Neural crest cell (in vitro differentiated cells): ENCODE measurements at regions not wholly inside any gene's neighbourhood (a gene's known extent, or its start where the extent isn't known, plus 50 kb on each side); places are given as distances from the start of the nearest gene placed in this dataset.

Experiments
- DNase-seq: peaks from one replicate; pipeline ENCODE4 v3.0.0; 2021; ENCODE audit warnings: low read depth, mixed read lengths, low spot score
- H3K27ac Mint-ChIP-seq: one replicate; pipeline ENCODE4 v1.8.0; 2021; ENCODE audit warnings: mild to moderate bottlenecking, mixed read lengths; ENCODE audit not compliant: unreplicated experiment
- H3K27me3 Mint-ChIP-seq: 2 replicates; pipeline ENCODE4 v1.8.0; 2021; ENCODE audit warnings: low read depth, mild to moderate bottlenecking, mixed read lengths
- H3K36me3 Mint-ChIP-seq: 2 replicates; pipeline ENCODE4 v1.8.0; 2021; ENCODE audit warnings: low read depth, mild to moderate bottlenecking, mixed read lengths
- H3K4me1 Mint-ChIP-seq: 2 replicates; pipeline ENCODE4 v1.8.0; 2021; ENCODE audit warnings: mixed read lengths
- H3K4me3 Mint-ChIP-seq: one replicate; pipeline ENCODE4 v1.8.0; 2021; ENCODE audit warnings: mild to moderate bottlenecking, mixed read lengths
- H3K9me3 Mint-ChIP-seq: 2 replicates; pipeline ENCODE4 v1.8.0; 2021; ENCODE audit warnings: mixed read lengths
- TF ChIP-seq, protein P1 (sequence below): fragments of 200-600 bp; sonication (generic); conservative IDR thresholded peaks from 2 replicates; pipeline ENCODE4 v1.5.0; 2021; ENCODE audit warnings: antibody characterized with exemption, mild to moderate bottlenecking

DNA sequence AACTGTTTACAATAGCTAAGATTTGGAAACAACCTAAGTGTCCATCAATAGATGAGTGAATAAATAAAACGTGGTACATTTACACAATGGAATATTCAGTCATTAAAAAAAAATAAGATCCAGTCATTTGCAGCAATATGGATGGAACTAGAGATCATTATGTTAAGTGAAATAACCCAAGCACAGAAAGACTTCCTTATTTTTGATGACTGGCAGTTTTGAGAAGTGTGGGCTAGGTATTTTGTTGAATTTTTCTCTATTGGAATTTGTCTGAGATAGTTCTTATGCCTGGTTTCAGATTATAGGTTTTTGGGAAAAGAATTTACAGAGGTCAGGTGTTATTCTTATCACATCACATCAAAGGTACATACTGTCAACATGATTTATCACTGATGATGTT lies 293.8 kb upstream of the ARSJ start:
- Mint-ChIP-seq H3K4me3 (no peak overlapping the region), H3K27me3 (no peaks in the 10 kb centered on the region), H3K9me3 (no peaks in the 10 kb centered on the region), H3K27ac (no peak overlapping the region), H3K4me1 (no peaks in the 10 kb centered on the region), H3K36me3 (no peaks in the 10 kb centered on the region)
- TF ChIP-seq, protein P1, sequence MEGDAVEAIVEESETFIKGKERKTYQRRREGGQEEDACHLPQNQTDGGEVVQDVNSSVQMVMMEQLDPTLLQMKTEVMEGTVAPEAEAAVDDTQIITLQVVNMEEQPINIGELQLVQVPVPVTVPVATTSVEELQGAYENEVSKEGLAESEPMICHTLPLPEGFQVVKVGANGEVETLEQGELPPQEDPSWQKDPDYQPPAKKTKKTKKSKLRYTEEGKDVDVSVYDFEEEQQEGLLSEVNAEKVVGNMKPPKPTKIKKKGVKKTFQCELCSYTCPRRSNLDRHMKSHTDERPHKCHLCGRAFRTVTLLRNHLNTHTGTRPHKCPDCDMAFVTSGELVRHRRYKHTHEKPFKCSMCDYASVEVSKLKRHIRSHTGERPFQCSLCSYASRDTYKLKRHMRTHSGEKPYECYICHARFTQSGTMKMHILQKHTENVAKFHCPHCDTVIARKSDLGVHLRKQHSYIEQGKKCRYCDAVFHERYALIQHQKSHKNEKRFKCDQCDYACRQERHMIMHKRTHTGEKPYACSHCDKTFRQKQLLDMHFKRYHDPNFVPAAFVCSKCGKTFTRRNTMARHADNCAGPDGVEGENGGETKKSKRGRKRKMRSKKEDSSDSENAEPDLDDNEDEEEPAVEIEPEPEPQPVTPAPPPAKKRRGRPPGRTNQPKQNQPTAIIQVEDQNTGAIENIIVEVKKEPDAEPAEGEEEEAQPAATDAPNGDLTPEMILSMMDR: no peak
- DNase-seq: no peak

DNA sequence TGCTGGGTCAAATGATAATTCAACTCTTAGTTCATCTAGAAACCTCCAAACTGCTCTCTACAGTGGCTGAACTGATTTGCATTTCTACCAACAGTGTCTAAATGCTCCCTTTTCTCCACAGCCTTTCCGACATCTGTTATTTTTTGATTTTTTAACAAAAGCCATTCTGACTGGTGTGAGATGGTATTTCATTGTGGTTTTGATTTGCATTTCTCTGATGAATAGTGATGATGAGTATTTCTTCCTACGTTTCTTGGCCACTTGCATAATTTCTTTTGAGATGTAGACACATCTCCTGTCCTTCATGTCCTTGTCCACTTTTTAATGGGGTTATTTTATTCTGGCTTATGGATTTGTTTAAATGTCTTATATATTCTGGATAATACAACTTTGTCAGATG lies 298.2 kb upstream of the ARSJ start:
- peaks cover 5% of the 10 kb centered on the region for H3K9me3 Mint-ChIP-seq
- TF ChIP-seq, protein P1: no peak
- no peak overlapping the region for H3K4me3 Mint-ChIP-seq
- no peaks in the 10 kb centered on the region for H3K27me3 Mint-ChIP-seq
- H3K4me1 Mint-ChIP-seq: no peaks in the 10 kb centered on the region
- DNase-seq: no peak
- H3K27ac Mint-ChIP-seq: no peak overlapping the region
- H3K36me3 Mint-ChIP-seq: no peaks in the 10 kb centered on the region

DNA sequence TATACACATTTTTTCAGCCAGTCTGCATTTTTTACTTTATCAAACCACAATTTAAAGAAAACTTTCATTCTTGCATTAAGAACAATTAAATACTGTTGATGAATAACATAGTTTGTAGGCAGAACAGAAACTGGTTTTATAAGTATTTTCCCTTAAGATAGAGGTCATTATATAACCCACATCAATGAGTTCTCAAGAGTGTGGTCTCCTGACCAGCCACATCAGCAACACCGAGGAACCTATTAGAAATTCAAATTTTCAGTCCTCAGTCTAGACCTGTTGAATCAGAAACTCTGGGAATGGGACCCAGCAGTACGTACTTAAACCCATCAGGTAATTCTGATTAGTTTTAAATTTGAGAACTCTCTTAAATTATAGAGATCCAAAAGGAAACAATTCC lies 299.6 kb upstream of the ARSJ start:
- H3K4me3 Mint-ChIP-seq: no peak overlapping the region
- no peaks in the 10 kb centered on the region for H3K27me3 Mint-ChIP-seq
- H3K4me1 Mint-ChIP-seq: no peaks in the 10 kb centered on the region
- DNase-seq: no peak
- H3K27ac Mint-ChIP-seq: no peak overlapping the region
- peaks cover 5% of the 10 kb centered on the region for H3K9me3 Mint-ChIP-seq
- no peaks in the 10 kb centered on the region for H3K36me3 Mint-ChIP-seq
- TF ChIP-seq, protein P1: no peak

DNA sequence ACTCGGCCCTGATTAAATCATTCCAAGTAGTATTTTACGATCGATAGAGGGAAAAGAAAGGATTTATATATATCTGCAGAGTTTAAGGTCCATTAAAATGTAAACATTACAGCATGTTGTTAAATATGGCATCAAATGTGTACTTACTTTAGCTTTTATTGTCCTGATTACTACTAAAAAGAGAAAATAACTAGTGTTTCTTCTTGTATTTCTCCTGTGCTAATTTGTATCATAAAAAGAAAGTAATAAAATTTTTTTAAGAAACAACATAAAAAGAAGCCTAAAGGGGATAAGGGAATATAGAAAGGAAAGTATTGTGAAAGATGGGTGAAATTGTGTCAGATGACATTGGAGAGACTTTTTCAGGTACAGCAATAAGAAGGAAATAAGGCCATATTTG lies 300.3 kb upstream of the ARSJ start:
- TF ChIP-seq, protein P1: no peak
- Mint-ChIP-seq H3K36me3 (no peaks in the 10 kb centered on the region), H3K4me1 (no peaks in the 10 kb centered on the region), H3K9me3 (peaks cover 5% of the 10 kb centered on the region), H3K27ac (no peak overlapping the region), H3K4me3 (no peak overlapping the region), H3K27me3 (no peaks in the 10 kb centered on the region)
- DNase-seq: no peak

DNA sequence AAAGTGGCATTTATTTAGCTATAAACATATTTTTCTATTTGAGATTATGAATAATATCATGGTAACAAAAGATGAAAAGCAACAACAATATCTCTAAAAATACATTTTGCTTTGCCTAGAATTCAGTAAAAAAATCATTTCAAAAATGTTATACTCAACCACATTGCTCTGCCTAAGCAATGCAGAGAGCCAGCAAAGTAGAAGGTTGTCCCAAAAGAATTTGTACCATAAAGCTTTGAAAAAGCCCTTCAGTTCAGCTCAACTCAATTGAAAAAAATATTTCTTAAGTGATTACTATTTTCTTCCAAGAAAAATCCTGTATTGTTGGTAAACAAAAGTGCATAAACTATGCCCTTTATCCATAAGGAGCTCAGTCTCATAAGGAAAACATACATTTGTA lies 301.2 kb upstream of the ARSJ start:
- H3K27ac Mint-ChIP-seq: no peak overlapping the region
- no peak overlapping the region for H3K4me3 Mint-ChIP-seq
- H3K9me3 Mint-ChIP-seq: peaks cover 7% of the 10 kb centered on the region
- DNase-seq: no peak
- H3K36me3 Mint-ChIP-seq: peaks cover under 1% of the 10 kb centered on the region
- H3K27me3 Mint-ChIP-seq: no peaks in the 10 kb centered on the region
- TF ChIP-seq, protein P1: no peak
- H3K4me1 Mint-ChIP-seq: no peaks in the 10 kb centered on the region
